GM19395 (cell line): ENCODE measurements at regions not wholly inside any gene's neighbourhood (a gene's known extent, or its start where the extent isn't known, plus 50 kb on each side); places are given as distances from the start of the nearest gene placed in this dataset.

ENCODE experiments used
- ATAC-seq: cut with Tn5 transposase; IDR thresholded peaks from one replicate; pipeline ENCODE4 v1.9.1; 2021; ENCODE audit warnings: mild to moderate bottlenecking, moderate library complexity; ENCODE audit not compliant: unreplicated experiment

DNA sequence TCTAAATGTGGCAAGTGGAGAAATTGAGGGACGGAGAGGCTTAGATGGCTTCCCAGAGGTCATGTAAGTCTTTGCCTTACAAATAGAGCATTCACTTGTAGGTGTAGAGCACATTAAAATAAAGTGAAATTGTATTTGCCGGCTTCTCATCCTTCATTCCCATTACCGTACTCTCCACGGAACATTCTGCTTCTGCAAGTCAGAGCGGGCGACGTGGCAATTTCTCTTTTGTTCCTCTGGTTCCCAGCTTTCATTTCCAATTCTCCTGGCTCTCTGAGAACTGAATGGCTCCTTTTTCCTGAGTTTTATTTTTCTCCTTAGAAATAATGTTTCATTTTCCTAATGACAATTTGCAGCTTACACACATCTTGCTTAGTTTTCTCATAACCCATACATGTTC is 51.3 kb upstream of the PFKP start:
- no peak for ATAC-seq

- no peak for ATAC-seq
Observed at GRCh38 chr10:3014968-3015367, 52.4 kb upstream of the PFKP start.

GRCh38 chr10:3012223-3012622 is 55.1 kb upstream of the PFKP start:
- ATAC-seq, result no peak

DNA sequence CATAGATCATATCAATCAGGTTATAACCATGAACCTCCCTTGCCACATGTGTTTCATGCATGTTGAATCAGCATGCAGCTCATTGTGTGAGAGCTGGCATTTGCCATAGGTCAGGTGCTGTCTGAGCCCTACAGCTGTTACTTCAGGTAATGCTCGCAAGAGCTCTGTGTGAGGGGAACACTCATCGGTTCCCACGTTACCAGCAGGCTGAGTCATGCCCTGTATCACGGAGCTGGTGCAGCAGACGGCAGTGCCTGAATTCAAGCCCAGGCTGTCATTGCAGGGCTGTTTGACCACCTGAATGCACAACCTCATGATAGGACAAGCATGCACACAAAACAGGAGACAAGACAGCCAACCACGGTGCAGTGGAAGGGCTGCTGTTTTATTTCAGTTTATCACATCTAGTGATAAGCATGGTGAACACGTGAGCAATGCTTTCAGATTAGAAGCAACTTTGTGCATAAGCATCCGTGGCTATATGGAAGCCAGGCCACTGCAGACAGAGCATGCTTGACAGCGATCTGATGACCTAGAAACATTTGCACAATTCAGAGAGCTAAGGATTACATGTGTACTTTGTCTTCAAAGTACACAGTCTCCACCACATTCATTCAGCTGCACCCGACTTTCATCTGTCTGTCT is 56.4 kb upstream of the PFKP start:
- no peak for ATAC-seq

DNA sequence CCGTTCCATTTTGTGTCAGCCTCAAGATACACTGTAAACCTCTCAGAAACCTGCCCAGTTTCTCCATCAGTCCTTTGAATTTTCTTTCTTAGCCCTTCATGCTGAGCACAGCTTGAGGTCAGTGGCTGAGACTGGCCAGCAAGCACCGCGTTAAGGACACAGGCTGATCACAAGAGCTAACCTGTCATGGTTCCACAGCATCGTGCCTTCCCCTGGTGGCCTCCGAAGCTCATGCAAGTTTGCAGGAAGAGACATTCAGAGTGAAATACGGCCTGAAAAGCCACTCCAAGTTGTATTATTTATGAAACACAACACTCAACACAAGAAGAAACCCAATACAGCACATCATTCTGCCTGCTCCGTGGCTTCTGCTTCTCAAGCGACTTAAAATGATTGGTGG is 57.0 kb upstream of the PFKP start:
- no peak for ATAC-seq

DNA sequence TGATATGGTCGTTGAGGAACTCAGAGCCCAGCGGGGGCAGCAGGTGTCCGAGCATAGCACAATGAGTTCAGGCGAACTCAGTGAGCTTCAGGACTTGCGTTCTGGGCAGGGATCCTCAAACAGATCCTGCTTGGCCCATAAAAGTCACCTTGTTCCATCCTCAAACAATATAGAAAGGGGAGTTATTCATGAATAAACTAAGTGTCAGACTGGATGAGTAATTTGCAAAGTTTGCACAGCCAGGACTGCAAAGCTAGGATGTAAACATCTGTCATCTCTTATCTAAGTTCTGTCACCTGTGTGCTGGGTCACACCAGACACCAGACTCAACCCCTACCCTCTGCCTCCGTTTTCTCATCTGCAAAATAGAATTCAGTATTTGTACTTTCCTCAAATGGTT is 58.0 kb upstream of the PFKP start:
- ATAC-seq, result peak; percentile 23

DNA sequence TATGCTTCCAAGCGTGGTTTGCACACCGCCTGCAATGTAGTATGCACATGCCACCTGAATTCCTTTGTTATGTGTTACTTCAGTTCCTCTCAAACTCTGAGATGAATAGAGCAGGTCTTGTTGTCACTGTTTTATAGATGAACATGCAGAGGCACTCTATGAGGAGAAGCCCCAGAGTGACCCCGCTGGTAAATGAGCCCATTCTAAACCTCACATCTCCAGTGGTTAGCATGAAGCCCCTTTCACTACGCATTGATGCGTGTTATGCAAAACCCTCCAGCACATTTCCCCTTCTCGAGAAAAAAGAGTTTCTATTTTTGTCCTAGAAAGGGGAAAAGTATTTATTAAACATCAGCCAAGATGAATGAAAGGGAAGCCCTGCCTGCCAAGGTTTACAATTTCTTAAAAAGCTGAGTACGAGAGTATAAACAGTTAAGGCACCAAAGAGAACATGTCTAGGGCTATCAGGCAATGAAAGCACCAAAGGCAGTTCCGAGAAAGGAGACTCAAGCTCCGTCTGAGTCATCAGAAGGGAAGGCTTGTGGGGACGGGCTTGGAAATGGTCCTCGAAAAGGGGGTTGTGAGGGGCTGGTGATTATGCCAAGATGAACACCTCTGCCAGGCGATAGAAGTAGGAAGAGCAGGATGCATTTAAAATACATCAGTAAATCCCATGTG is 58.7 kb upstream of the PFKP start:
- ATAC-seq, result peak; percentile 70

GRCh38 chr10:3006607-3007006 is 60.7 kb upstream of the PFKP start:
- no peak for ATAC-seq

- ATAC-seq, result no peak
Observed at GRCh38 chr10:3006093-3006492, 61.3 kb upstream of the PFKP start.

DNA sequence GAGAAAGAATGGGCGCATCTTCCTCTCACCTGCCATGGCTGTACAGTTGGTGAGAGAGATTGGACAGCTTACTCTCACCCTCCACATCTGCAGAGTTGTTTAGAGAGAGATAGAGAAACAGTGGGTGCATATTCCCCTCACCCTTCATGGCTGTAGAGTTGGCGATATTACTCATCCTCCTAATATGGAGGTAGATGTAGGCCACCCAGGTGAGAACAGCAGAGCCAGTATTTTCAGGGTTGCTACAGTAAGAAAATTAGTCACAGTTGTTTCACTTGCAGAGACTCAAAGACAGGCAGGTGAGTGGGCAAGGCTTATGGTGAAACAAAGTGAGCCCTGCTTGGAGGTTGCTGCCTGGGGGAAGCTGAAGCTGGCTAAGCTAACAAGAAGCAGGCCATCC is 65.0 kb upstream of the PFKP start:
- ATAC-seq, result peak; percentile 60

- no peak for ATAC-seq
Observed at GRCh38 chr10:3000048-3000447, 67.3 kb upstream of the PFKP start.

DNA sequence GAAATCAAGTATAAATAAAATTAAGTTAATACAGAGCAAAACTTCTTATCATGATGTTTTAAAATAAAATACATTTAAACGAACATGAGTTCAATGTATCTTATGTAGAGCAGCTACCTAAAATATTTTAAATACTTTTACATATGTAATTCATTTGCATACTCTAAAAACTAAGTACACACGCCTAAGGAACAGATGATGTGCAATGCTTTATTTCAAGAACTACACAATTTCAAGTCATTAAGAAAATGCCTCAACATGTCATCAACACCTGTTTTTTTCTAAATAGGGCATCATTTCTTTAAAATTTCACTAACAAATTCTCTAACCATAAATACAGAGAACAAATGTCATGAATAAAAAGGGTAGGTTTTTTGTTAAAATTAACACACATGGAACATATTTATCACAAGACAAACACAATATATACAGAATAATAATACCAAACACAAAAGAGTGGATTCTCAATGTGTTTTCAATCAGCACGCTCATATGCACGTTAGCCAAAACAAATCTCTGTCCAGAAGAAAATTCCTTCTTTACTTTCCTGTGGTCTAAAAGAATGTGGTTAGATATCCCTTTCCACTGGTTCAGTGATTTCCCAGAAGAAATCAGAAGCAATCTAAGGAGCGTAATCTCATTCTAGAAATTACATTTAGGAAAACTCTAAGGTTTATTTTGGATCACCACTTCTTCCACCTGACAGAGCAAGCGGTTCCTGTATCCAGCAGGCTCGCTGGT is 73.0 kb upstream of the PFKP start:
- ATAC-seq, result no peak

DNA sequence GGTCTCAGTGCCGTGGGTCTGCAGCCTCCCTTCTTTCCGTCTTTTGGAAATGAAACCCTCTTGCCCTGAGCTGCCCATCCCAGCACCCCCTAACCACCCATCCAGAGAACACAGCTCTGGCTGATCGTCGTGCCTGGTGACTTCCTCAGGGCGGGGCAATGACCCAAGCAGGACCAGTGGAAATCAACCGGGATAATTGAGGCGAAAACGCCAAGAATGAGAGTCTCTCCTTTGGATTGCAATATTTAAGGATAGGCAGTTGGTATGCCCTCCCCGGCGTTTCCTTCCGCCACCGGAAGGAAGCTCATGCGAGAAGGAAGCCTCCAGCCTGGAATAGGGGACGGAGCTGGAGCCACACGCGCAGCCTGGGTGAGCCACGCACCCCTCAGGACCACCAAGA is 73.7 kb upstream of the PFKP start:
- no peak for ATAC-seq

DNA sequence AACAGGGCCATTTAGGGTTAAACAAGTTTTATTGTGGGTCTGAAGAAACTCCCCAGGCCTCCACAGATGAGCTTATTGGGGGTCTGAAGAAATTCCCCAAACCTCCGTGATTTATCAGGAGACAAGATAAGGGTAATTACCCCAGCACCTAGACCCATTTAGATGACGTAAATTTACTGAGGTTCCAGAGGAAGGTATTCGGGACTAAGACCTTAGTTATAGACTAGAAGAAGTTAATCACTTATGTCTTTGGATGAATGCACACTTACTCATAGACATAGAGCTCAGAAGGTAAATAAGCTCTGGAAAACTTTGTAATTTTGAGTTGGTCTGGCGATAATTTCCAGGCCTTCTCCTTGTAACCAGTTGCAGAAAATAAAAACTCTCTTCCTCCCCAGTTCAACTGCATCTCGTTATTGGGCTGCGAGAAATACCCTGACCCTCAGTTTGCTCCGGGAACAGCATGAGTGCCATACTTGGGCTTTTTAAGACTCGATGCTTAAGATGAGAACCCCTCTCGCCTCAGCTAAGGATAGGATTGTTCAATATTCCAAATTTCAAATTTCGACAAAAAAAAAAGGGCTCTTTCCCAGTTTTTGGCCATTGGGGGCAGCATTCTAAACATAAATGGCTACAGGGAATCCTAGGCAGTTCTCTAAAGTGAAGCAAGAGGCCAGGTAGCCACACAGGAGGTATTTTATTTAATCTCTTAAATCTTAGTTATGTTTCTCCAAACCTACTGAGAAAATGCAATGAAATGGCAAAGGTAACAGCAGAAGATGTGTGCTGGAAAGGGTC is 74.7 kb upstream of the PFKP start:
- no peak for ATAC-seq

- ATAC-seq, result no peak
Observed at GRCh38 chr10:2990764-2991163, 76.6 kb upstream of the PFKP start.

- no peak for ATAC-seq
Observed at GRCh38 chr10:2989292-2989947, 77.9 kb upstream of the PFKP start.

GRCh38 chr10:2987185-2987768 is 80.1 kb upstream of the PFKP start:
- ATAC-seq, result no peak

GRCh38 chr10:2986391-2986801 is 81.0 kb upstream of the PFKP start:
- peak; percentile 57 for ATAC-seq

- ATAC-seq, result peak; percentile 18
Observed at GRCh38 chr10:2985729-2986232, 81.6 kb upstream of the PFKP start.

GRCh38 chr10:2984682-2985081 is 82.7 kb upstream of the PFKP start:
- ATAC-seq, result no peak
